ENCODE measurements at regions not wholly inside any gene's neighbourhood (a gene's known extent, or its start where the extent isn't known, plus 50 kb on each side); places are given as distances from the start of the nearest gene placed in this dataset.

DNA sequence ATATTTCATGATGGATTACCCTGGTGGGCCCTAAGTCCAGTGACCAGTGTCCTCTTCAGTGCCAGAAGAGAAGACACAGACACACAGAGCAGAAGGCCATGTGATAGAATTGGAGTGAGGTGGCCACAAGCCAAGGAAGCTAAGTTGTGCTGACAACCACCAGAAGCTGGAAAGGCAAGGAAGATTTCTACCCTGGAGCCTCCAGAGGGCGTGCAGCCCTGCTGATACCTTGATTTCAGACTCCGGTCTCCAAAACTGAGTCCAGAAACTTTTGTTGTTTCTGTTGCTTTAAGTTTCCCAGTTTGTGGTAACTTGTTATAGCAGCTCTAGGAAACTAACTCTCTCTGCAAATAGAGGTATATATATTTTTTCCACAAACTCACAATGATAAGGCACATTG is 396.6 kb upstream of the ASIC2 start:
- TF ChIP-seq CTCF (IDR thresholded peaks at IDR 0.05) (no peak), POLR2A (IDR thresholded peaks at IDR 0.05) (no peak), EP300 (IDR thresholded peaks at IDR 0.05) (no peak)
